ENCODE measurements at regions not wholly inside any gene's neighbourhood (a gene's known extent, or its start where the extent isn't known, plus 50 kb on each side); places are given as distances from the start of the nearest gene placed in this dataset.

DNA sequence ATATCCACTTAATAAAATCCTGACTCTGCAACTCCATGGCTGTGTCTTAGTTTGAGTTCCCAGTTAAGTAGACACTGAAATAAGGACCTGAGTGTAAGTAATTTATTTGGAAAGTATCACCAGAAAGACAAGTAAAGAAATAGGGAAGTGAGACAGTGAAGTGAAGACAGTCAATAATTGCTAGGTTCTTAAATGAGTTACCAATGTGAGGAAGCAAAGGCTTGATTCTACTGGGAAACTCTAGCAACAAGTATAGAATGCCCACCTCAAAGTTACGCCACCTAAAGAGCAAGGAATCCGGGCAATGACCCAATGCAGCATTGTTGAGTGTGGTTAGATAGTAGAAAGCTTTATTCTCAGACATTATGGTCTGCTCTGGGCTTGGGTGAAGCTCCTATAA lies 383.9 kb downstream of the TLR4 start:
- DNase-seq = no peak

- DNase-seq = no peak
These were observed 387.0 kb downstream of the TLR4 start for GRCh38 chr9:118091226-118091625.

GRCh38 chr9:118091711-118092500 lies 387.7 kb downstream of the TLR4 start:
- no peak for DNase-seq

- DNase-seq = no peak
These were observed 390.2 kb downstream of the TLR4 start for GRCh38 chr9:118094387-118094786.

DNA sequence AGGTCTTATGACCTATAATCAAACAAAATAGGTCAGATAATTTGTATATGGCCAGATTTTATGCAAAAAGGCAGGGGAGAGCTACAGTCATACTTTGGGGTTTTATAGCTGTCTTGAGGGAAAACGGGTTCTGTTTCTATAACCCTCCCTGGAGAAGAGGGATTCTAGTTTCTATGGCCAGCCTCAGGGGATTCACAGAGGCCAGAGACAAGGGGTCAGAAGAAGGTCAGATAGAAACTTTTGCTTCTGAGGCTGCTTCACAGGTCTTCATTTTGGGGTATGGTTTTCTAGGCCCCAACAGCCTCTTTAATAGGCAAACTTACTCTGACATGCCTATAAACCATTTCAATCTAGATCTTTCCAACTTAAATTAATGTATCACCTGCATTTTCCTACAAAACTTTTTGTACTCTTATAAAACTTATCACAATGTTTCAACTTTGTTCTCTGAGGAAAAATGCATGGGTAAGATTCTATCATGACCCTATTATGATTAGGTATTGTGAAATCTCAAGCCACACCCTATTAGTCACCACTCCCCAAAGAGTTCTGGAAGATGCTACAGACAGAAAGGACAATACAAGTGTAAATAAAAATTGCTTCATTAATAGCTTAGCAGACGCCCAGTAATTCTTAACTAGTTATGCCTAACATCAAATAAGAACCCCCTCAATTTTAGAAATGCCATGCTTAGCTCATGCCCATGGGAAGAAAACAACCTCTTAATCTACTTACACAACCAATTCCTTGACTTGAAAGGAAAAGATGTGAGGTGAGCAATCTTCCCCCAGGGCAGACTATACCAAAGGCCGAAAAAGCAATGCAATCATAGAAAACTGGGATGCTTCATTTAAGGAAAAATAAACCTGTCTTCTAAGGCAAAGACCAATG lies 396.6 kb downstream of the TLR4 start:
- no peak for DNase-seq

- DNase-seq = no peak
These were observed 400.2 kb downstream of the TLR4 start for GRCh38 chr9:118104363-118104762.

DNA sequence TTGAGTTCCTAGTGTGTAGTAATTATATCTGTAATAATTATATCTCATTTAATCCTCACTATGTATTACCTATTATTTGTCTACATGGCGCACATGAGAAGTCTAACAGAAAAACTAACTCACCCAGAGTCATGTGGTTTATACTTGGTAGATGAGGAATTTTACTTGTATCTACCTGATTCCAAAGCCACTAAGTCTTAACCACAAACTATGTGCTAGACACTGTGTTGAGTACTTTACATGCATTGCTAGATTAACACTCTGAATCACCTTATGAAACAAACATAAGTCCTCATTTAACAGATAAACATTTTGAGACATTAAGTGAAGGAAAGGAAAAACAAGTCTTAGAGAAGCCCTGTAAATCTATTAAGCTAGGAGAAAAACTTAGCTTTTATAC lies 404.8 kb downstream of the TLR4 start:
- DNase-seq = no peak

- no peak for DNase-seq
These were observed 405.3 kb downstream of the TLR4 start for GRCh38 chr9:118109542-118109941.

DNA sequence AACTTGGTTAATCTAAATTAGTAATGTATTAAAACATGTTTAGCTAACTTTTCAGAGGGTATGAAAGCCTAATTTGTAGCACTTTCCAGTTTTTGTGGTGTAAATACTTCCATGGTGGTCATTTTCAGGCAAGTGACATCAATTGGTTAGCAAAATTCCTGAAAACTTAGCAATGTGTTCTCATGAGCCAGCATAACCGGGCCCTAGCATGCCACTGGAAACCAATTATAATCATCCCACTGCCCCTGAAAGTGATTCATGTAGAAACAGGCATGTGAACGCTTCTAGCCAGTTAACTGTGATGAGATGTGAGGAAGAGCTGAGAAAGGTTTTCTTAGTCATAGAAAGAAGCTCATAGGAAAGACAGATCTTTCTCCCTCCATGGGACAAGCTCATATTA lies 417.2 kb downstream of the TLR4 start:
- no peak for DNase-seq

GRCh38 chr9:118128313-118128712 lies 424.1 kb downstream of the TLR4 start:
- DNase-seq = no peak

GRCh38 chr9:118129541-118129940 lies 425.3 kb downstream of the TLR4 start:
- DNase-seq = no peak

DNA sequence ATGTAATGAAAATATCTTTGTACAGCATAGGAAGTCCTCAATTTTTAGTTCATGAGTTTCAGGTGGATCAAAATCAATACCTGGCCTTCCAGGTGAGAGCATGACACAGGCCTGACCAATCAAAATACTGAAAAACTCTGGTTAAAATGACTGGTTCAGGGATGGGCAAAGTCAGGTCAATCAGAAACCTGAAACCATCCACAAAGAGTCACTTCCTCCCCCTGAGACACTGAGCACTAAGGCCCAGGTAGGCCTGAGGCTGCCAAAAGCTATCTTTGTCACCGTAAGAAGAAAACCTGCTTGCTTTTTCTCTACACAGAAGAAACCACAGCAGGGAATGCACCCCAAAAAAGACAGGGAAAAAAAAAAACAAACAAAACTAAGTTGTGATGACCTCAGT lies 444.8 kb downstream of the TLR4 start:
- DNase-seq = no peak

- no peak for DNase-seq
These were observed 452.6 kb downstream of the TLR4 start for GRCh38 chr9:118156846-118157245.

DNA sequence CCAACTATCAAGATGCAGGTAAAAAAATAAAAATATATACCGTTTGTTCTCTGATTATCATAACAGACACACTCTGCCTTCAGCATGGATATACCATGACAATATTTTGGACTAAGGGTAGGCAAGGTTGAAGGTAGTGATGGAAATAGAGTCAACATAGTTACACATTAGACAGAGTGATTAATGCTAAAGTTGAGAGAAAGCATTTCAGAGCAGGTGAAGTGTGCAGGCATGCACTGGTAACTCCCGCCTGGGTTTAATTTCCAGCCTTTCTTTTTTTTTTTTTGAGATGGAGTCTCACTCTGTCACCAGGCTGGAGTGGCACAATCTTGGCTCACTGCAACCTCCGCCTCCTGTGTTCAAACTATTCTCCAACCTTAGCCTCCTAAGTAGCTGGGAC lies 458.5 kb downstream of the TLR4 start:
- no peak for DNase-seq

GRCh38 chr9:118163751-118164150 lies 459.5 kb downstream of the TLR4 start:
- no peak for DNase-seq

GRCh38 chr9:118165451-118165850 lies 461.2 kb downstream of the TLR4 start:
- DNase-seq = no peak

DNA sequence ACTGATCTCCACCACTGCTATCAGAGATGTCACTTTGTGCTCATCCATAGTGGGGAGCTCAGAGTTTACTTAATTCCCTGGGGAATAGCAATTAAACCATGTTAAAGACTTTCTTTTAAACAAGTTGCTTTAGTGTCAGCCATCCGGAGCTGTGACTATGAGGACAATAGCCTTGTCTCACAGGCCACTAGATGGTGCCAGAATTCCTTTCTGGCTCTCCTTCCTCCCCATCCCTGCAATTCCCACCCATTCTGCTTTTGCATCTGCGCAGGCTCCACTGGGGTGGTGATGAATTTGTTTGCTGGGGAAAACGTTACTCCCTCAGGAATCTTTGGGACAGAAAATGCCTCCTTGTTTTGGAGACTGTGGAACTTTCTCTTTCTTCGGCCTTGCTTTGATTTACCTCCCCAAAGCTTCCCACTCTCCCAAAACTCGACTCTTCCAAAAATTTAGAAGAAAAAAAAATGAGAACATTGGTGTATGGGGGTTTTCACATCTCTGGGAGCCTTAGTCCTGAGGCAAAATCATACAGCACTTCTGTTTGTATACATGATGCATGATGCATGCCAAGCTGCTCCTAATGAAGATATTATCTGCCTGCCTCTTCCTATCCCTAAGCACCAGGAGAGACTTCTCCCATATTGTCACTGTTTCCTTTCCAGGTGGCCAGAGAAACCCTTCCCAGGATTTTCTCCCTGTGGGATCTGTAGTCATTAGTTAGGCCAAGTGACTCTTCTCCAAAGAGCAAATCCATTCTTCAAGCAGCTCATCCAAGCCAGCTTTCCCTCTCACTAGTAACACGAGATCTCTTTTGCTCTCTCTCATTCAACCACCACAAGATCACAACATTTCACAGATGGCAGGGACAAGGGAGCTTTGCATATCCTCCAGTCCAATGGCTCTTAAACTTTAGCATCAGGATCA lies 466.1 kb downstream of the TLR4 start:
- DNase-seq = peak; percentile 1

DNA sequence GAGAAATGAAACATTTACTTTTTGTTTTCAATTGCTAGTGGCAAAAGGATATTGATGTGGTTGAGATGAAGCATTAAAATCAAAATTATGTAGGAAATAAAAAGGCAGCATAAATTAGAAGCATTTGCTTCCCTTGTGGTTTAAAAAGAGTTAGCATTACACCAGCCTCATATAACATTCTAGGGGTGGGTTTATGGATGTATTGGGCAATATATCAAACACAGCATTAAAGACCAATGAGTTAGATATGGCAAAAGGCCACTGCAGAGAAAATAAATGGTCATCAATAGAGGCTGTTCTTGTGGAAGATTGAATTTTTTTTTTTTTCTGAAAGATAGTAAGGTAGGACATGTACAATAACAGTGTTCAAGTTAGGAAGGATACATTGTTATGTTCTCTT lies 473.0 kb downstream of the TLR4 start:
- no peak for DNase-seq

DNA sequence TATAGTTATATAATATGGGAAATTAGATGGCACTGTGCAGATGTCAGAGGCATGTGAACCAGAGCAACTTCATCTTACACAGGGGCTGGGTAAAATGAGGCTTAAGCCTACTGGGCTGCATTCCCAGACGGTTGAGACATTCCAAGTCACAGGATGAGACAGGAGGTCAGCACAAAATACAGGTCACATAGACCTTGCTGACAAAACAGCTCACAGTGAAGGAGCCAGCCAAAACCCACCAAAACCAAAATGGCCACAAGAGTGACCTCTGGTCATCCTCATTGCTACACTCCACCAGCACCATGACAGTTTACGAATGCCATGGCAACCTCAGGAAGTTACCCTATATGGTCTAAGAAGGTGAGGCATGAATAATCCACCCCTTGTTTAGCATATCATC lies 479.4 kb downstream of the TLR4 start:
- no peak for DNase-seq

DNA sequence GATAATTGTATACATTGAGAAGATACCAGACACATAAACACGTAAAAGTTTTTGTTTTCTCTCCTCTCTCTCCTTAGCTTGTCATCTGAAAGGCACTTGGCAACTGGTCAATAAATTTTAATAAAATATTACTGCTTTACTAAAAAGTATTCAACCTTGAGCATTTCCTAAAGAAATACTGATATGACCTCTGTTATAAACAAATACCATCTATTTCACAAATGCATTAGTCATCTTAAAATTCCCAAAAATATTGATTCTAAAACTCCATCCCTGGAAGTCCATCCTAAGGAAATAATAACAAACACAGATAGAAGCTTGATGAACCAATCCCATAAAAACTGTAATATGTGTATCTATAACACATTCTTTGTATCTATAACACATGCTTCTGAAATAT lies 483.2 kb downstream of the TLR4 start:
- no peak for DNase-seq

GRCh38 chr9:118189615-118190014 lies 485.4 kb downstream of the TLR4 start:
- no peak for DNase-seq

DNA sequence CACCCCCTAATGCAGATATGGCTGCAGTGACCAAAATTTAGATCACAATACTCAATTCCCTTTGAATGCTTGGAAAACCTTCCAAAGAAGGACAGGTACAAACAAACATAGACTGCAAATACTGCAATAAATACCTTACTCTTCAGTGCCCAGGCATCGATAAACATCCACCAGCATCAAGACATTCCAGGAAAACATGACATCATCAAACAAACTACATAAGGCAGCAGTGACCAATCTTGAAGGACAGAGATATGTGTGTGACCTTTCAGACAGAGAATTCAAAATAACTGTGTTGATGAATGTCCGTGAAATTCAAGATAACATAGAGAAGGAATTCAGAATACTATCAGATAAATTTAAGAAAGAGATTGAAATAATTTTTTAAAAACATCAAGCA lies 488.6 kb downstream of the TLR4 start:
- no peak for DNase-seq

DNA sequence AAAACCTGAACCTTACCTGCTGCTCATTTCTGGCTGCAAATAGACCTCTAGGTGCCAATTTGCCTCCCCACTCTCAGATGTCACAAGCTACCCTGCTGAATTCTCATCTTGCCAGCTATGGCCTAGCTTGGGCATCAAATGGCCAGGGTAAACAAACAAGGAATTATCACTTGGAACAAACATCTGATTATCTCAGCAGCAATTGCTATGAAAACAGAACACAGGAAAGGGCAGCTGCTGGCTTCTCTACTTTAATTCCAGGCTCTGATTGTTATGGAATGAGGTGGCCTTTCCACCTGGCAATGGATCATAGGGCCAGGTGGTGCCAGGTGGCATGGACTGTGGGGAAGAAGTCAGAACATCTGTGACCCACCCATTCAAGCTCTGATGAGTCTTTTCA lies 505.1 kb downstream of the TLR4 start:
- DNase-seq = no peak

Measured in activated CD4-positive, alpha-beta T cell treated with anti-CD3 and anti-CD28 coated beads, Interleukin-10, Interleukin-2, amounts not matched to agents 100 ng/mL and 50 ng/mL, durations not matched to agents 16 hours and 8 hours (primary cell).